Gastroesophageal sphincter (tissue), 2 donors: ENCODE measurements at regions not wholly inside any gene's neighbourhood (a gene's known extent, or its start where the extent isn't known, plus 50 kb on each side); places are given as distances from the start of the nearest gene placed in this dataset.

Experiments
- EP300 ChIP-seq: sonication (generic); formaldehyde crosslinking; IDR thresholded peaks from one replicate; pipeline ENCODE4 v1.6.1; 2017; ENCODE audit warnings: antibody characterized with exemption, mild to moderate bottlenecking
- POLR2A ChIP-seq, 2 donors: fragments of 450-650 bp; IDR thresholded peaks; one replicate each; pipeline ENCODE4 v1.6.1; 2017; ENCODE audit warnings: antibody characterized with exemption in 2 of 2, mild to moderate bottlenecking in 2 of 2, moderate library complexity in 1 of 2

DNA sequence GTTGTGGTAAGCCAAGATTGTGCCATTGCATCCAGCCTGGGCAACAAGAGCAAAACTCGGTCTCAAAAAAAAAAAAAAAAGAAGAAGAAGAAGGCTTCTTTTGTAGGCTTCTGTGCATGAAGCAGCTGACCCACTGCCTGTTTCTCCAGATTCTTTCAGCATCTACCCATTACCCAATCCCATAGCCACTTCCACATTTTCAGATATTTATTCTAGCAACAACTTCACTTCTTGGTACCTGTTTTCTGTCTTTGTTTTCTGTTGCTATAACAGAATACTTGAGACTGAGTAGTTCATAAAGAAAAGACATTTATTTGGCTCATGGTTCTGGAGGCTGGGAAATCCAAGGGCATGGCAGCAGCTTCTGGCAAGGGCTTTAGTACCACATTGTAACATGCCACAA lies 95.3 kb upstream of the SGK1 start:
- TF ChIP-seq EP300 (no peak), POLR2A (IDR thresholded peaks at IDR 0.05) (no peak)
